HG02623 (cell line): ENCODE measurements at regions not wholly inside any gene's neighbourhood (a gene's known extent, or its start where the extent isn't known, plus 50 kb on each side); places are given as distances from the start of the nearest gene placed in this dataset.
"Not testable (repeated sequence)": the region's sequence is repeated elsewhere in the genome, so short reads cannot be mapped to it uniquely, and the experiment has no call there.

Experiments used
- ATAC-seq: cut with Tn5 transposase; IDR thresholded peaks from one replicate; pipeline ENCODE4 v1.9.1; 2021; ENCODE audit warnings: moderate library complexity; ENCODE audit not compliant: unreplicated experiment

GRCh38 chr3:87503900-87504498 is 227.6 kb upstream of the POU1F1 start:
- ATAC-seq = peak; percentile 82

- no peak for ATAC-seq
Measured at GRCh38 chr3:87501076-87501475, 224.7 kb upstream of the POU1F1 start.

DNA sequence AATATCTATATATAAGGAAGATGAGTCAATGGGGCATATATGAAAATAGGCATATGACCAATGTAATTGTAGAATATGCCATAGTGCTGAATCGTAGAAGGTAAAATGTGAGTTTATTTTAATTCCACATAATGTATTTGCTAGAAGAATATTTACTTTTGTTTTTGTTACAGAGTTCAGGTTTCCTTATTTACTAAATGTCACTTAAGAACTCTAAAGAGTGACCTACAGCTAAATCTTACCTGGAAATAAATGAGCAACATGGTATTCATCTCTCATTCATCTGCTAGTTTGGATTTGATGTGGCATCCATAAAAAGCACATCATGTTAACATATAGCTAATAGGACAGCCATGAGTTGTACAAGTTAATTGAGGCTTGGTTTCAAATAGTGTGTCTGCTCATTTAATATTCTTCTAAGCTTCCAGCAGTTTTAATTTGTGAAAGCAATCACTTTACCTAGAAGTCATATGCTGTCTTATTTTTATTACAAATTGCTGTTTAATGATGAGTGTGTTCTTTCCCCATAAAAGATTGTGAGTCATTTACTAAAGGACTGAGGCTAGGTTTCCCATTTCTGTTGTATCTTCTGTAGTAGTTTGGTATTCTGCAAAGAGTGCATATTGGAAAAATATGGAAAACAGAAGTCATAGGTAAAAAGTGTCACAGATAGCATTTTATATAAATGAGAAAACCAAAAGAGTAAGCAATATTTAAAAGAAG is 222.1 kb upstream of the POU1F1 start:
- ATAC-seq = no peak

- no peak for ATAC-seq
Measured at GRCh38 chr3:87495938-87496337, 219.6 kb upstream of the POU1F1 start.

DNA sequence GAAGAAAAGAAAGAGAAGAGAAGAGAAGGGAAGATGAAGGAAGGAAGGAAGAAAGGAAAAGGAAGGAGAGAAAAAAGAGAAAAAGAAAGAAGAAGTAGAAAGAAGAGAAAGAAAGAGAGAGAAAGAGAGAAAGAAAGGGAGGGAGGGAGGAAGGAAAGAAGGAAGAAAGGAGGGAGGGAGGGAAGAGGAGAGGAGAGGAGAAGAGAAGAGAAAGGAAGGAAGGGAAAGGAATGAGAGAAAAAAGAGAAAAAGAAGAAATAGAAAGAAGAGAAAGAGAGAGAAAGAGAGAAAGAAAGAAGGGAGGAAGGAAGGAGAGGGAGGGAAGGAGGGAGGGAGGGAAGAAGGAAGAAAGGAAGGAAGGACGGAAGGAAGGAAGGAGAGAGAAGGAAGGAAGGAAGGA is 217.9 kb upstream of the POU1F1 start:
- ATAC-seq = no peak

GRCh38 chr3:87491843-87492242 is 215.5 kb upstream of the POU1F1 start:
- ATAC-seq = no peak

GRCh38 chr3:87489892-87490291 is 213.5 kb upstream of the POU1F1 start:
- ATAC-seq = no peak

GRCh38 chr3:87488765-87489164 is 212.4 kb upstream of the POU1F1 start:
- ATAC-seq = no peak

DNA sequence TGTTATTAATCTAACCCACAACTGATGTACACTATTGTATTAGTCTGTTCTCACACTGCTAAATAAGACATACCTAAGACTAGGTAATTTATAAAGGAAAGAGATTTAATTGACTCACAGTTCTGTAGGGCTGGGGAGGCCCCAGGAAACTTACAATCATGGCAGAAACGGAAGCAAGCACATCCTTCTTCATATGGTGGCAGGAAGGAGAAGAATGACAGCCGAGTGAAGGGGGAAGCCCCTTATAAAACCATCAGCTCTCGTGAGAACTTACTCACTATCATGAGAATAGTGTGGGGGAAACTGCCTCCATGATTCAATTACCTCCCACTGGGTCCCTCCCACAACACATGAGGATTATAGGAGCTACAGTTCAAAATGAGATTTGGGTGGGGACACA is 210.3 kb upstream of the POU1F1 start:
- not testable (repeated sequence) for ATAC-seq

DNA sequence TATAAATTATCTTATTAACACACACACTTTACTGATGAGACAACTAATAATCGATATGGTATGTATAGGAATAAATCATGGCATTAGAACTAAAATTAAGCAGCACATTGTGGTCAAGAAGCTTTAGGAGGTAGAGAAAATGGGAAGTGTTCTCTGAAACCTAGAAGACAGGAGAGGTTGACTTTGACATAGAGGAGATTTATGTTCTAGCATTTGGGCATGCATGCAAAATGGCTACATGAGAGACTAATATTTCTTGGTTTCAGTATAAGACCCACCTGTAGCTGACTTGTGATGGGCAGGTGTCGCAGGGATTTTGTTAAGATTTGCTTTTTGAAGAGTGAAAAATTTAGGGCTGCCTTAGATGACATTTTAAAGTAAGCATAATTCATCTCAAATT is 209.7 kb upstream of the POU1F1 start:
- ATAC-seq = no peak

DNA sequence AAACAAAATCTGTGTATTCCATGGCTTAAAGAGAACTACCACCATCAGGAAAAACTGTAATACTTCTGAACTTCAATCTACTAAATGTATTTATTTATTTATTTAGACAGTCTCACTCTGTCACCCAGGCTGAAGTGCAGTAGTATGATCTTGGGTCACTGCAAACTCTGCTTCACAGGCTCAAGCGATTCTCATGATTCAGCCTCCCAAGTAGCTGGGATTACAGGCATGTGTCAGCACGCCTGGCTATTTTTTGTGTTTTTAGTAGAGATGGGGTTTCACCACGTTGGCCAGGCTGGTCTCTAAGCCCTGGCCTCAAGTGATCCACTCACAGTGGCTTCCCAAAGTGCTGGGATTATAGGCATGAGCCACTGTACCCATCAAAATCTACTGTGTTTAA is 202.3 kb upstream of the POU1F1 start:
- ATAC-seq = no peak

DNA sequence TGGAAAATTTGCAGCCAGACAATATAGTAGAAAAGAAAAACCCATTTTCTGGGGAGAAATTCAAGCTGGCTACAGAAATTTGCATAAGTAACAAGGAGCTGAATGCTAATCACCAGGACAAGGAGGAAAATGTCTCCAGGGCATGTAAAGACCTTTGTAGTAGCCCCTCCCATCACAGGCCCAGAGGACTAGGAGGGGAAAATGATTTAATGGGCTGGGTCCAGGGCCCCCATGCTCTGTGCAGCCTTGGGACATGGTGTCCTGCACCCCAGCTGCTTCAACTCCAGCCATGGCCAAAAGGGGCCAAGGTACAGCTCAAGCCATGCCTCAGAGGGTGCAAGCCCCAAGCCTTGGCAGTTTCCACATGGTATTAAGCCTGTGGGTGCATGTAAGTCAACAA is 197.6 kb upstream of the POU1F1 start:
- ATAC-seq = no peak

DNA sequence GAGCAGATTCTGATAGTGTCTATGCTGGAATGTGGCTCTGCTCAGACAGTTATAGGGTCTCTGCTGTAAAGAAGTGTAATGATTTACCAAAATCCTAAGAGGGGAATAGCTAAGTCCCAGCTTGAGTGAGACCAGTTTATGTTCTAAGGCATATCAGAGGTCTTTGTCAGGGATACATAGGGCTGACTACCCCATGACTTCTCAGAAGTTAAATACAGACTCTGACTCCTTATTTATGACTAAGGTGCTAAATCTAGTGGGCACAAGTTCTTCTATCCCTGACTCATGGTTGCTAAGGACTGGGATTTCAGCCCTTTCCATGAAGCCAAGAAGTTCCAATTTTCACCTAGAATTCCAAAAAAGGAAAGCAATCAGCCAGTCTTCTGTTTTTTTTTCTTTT is 192.6 kb upstream of the POU1F1 start:
- no peak for ATAC-seq

DNA sequence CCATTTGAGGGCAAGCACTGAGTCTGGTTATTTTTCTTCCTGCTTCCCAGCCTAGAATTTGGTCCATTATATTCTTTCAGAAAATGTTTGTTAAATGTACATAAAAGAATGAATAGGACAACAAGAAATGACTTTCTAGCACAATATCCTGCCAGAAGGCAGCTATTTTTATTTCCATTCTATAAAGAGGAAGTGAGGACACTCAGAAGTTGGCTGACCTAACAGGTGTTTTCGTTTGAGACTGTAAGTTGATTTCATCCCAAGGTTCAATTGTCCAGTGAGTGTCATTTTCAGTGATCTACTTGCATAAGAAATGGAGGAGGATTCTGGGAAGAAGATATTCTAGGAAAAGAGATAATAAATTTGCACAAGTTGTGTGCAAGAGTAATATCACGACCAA is 191.9 kb upstream of the POU1F1 start:
- no peak for ATAC-seq

DNA sequence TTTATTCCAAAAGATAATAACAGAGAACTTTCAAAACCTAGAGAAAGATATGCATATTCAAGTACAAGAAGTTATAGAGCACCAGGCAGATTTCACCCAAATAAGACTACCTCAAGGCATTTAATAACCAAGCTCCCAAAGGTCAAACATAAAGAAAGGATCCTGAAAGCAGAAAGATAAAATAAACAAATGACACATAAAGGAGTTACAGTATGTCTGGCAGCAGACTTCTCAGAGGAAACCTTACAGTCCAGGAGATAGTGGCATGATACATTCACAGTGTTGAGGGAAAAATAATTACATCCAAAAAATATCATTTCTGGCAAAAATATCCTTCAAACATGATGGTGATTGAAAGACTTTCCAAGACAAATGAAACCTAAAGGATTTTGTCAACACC is 185.8 kb upstream of the POU1F1 start:
- no peak for ATAC-seq

- ATAC-seq = no peak
Measured at GRCh38 chr3:87461443-87461842, 185.1 kb upstream of the POU1F1 start.

DNA sequence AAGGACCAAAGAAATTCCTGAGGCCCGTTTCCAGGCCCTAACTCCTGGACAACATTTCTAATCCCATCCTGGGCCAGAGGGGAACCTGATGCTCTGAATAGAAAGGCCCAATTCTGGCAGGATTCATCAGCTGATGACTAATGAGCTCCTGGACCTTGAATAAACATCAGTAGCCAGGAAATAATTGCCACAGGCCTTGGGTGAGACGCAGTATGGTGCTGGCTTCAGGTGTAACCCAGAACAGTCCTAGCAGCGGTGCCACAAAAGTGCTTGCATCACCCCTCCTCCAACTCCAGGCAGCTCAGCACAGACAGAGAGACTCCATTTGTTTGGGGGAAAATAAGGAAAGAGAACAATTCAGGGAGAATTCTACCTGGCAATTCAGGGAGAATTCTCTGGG is 184.7 kb upstream of the POU1F1 start:
- ATAC-seq = no peak

GRCh38 chr3:87448558-87448957 is 172.2 kb upstream of the POU1F1 start:
- ATAC-seq = no peak

GRCh38 chr3:87446849-87447387 is 170.5 kb upstream of the POU1F1 start:
- no peak for ATAC-seq

DNA sequence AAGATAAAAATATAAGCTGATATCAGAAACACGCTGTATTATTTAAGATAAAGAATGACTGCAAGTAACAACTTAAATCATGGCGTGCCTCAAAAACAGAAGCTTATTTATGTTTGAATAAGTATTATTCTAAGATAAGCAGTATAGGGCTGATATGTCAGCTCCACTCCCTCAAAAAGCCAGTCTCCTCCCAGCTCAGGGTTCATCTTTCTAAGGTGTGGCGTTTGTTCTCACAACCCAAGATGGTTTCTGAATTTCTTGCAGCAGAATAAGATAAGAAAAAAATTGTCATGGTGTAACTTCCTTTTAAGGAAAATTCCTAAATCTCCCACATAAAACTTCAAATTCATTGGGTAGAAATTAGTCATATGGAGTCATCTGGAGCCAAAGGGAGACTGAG is 166.1 kb upstream of the POU1F1 start:
- no peak for ATAC-seq

DNA sequence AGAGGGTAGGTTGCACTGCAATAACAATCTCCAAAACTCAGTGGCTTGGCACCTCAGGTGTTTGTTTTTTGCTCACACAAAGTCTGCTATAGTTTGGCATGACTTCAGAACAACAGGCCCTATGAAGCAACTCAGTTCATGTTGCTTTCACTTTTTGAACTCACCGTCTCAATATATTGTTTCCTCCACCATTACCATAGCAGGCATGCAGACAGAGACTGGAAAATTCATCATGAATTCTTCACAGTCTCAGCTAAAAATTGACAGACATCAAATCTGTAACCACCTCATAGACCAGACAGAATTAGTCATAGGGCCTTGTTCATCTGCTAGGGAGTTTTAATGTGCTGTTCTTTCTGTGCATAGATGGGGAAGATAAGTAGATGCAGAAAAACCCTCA is 161.4 kb upstream of the POU1F1 start:
- no peak for ATAC-seq

- ATAC-seq = no peak
Measured at GRCh38 chr3:87436781-87437543, 160.6 kb upstream of the POU1F1 start.
